ENCODE measurements at regions not wholly inside any gene's neighbourhood (a gene's known extent, or its start where the extent isn't known, plus 50 kb on each side); places are given as distances from the start of the nearest gene placed in this dataset.

GRCh38 chr14:51479584-51480325 is 172.0 kb upstream of the FRMD6 start:
- H3K27ac ChIP-seq, result peak overlapping the region; percentile 54
- TF ChIP-seq CTCF (conservative IDR thresholded peaks at IDR 0.05), result no peak

- H3K27ac ChIP-seq, result peak overlapping the region; percentile 42; the same call in 1 of the 2 replicates
- no peak for TF ChIP-seq CTCF (conservative IDR thresholded peaks at IDR 0.05)
Measured at GRCh38 chr14:51481643-51482042, 170.1 kb upstream of the FRMD6 start.

GRCh38 chr14:51482102-51482501 is 169.6 kb upstream of the FRMD6 start:
- TF ChIP-seq CTCF (conservative IDR thresholded peaks at IDR 0.05), result no peak
- H3K27ac ChIP-seq, result peak overlapping the region; percentile 42; the same call in 1 of the 2 replicates

- no peak for TF ChIP-seq CTCF (conservative IDR thresholded peaks at IDR 0.05)
- H3K27ac ChIP-seq, result no peak overlapping the region
Measured at GRCh38 chr14:51484485-51484884, 167.2 kb upstream of the FRMD6 start.

- no peak overlapping the region for H3K27ac ChIP-seq
- no peak for TF ChIP-seq CTCF (conservative IDR thresholded peaks at IDR 0.05)
Measured at GRCh38 chr14:51485733-51486132, 166.0 kb upstream of the FRMD6 start.

- no peak for TF ChIP-seq CTCF (conservative IDR thresholded peaks at IDR 0.05)
- H3K27ac ChIP-seq, result no peak overlapping the region
Measured at GRCh38 chr14:51487848-51488247, 163.9 kb upstream of the FRMD6 start.

- H3K27ac ChIP-seq, result no peak overlapping the region
Measured at GRCh38 chr14:51488569-51489220, 163.0 kb upstream of the FRMD6 start.

More at GRCh38 chr14:51488569-51489220, 163.0 kb upstream of the FRMD6 start:
- TF ChIP-seq CTCF (conservative IDR thresholded peaks at IDR 0.05), result no peak

Measured in VCaP (cell line).